Breast epithelium (tissue), 4 donors: ENCODE measurements at regions not wholly inside any gene's neighbourhood (a gene's known extent, or its start where the extent isn't known, plus 50 kb on each side); places are given as distances from the start of the nearest gene placed in this dataset.

Source experiments
- DNase-seq, 2 donors: peaks; one replicate each; pipeline ENCODE4 v3.0.0-alpha.2; 2019; ENCODE audit warnings: low spot score in 2 of 2
- H3K27ac ChIP-seq, 2 donors: fragments of 200-600 bp; sonication (generic) in 1 of 2; one replicate each; pipeline ENCODE4 v1.5.1; 2016 to 2019; ENCODE audit warnings: mild to moderate bottlenecking in 1 of 2
- H3K27me3 ChIP-seq, 2 donors: fragments of 200-600 bp; sonication (generic) in 1 of 2; one replicate each; pipeline versions ENCODE4 v1.5.1 to v1.6.0; 2017 to 2019; ENCODE audit warnings: control low read depth in 1 of 2, mild to moderate bottlenecking in 1 of 2
- H3K36me3 ChIP-seq: fragments of 200-600 bp; one replicate; pipeline ENCODE4 v1.5.1; 2019
- H3K4me1 ChIP-seq, 2 donors: fragments of 200-600 bp; sonication (generic); one replicate each; pipeline ENCODE4 v1.5.1; 2016 to 2019; ENCODE audit warnings: control low read depth in 1 of 2
- H3K4me3 ChIP-seq, 3 donors: fragments of 200-600 bp; sonication (generic); 1 replicate in 2 of 3; 2 replicates in 1 of 3; pipeline ENCODE4 v1.5.1; 2016 to 2019; ENCODE audit warnings: mild to moderate bottlenecking in 3 of 3, moderate library complexity in 2 of 3
- H3K9me3 ChIP-seq, 2 donors: fragments of 200-600 bp; sonication (generic) in 1 of 2; one replicate each; pipeline ENCODE4 v1.5.1; 2016 to 2019; ENCODE audit warnings: control low read depth in 1 of 2
- POLR2A ChIP-seq: fragments of 450-650 bp; IDR thresholded peaks from one replicate; pipeline ENCODE4 v1.6.1; 2016; ENCODE audit warnings: antibody characterized with exemption, mild to moderate bottlenecking, moderate library complexity
- POLR2AphosphoS5 ChIP-seq, 3 donors: sonication (generic); formaldehyde crosslinking; IDR thresholded peaks; one replicate each; pipeline ENCODE4 v1.6.1; 2017; ENCODE audit warnings: antibody characterized with exemption in 3 of 3
- intact Hi-C: fragments of 100-400 bp; cut with DNase I; formaldehyde crosslinking; loops from one replicate; pipeline ENCODE4 v1.15.1; 2023; ENCODE audit warnings: low total_unique reads
- TF ChIP-seq, protein P1 (sequence below), 3 donors: fragments of 450-650 bp; IDR thresholded peaks; one replicate each; pipeline ENCODE4 v1.5.1; 2016 to 2017; ENCODE audit warnings: antibody characterized with exemption in 3 of 3, mild to moderate bottlenecking in 3 of 3, moderate library complexity in 3 of 3

DNA sequence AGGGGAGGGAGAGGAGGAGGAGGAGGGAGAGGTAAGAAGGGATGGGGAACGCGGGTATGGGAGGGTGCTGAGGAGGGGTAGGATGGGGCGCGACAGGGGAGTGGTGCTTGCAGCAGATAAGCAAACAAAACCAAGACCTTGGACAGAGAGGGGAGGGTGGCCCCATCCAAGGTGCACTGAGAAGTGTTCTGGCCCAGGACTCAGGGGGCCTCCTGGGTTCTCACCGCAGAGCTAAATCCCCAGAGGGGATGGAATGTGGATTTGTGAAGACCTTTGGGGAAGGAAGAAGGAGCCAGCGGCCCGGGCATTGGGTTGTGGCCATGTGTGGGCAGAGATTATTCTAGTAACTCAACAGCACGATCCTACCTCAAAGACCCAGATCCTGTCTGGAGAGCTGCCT is 90.9 kb upstream of the LINC01488 start:
- Histone ChIP-seq H3K27me3 (no peaks in the 10 kb centered on the region), H3K36me3 (no peaks in the 10 kb centered on the region), H3K4me1 (no peaks in the 10 kb centered on the region), H3K9me3 (peaks cover 14 to 16% of the 10 kb centered on the region in 2 donors), H3K27ac (no peak overlapping the region), H3K4me3 (no peak overlapping the region)
- TF ChIP-seq POLR2A, result no peak
- no peak for TF ChIP-seq POLR2AphosphoS5 (IDR thresholded peaks at IDR 0.05)
- TF ChIP-seq, protein P1, sequence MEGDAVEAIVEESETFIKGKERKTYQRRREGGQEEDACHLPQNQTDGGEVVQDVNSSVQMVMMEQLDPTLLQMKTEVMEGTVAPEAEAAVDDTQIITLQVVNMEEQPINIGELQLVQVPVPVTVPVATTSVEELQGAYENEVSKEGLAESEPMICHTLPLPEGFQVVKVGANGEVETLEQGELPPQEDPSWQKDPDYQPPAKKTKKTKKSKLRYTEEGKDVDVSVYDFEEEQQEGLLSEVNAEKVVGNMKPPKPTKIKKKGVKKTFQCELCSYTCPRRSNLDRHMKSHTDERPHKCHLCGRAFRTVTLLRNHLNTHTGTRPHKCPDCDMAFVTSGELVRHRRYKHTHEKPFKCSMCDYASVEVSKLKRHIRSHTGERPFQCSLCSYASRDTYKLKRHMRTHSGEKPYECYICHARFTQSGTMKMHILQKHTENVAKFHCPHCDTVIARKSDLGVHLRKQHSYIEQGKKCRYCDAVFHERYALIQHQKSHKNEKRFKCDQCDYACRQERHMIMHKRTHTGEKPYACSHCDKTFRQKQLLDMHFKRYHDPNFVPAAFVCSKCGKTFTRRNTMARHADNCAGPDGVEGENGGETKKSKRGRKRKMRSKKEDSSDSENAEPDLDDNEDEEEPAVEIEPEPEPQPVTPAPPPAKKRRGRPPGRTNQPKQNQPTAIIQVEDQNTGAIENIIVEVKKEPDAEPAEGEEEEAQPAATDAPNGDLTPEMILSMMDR (IDR thresholded peaks at IDR 0.05), result no peak
- DNase-seq, result peak in 1 of 2 donors; percentile 24
- intact Hi-C loops, result no loop called here

DNA sequence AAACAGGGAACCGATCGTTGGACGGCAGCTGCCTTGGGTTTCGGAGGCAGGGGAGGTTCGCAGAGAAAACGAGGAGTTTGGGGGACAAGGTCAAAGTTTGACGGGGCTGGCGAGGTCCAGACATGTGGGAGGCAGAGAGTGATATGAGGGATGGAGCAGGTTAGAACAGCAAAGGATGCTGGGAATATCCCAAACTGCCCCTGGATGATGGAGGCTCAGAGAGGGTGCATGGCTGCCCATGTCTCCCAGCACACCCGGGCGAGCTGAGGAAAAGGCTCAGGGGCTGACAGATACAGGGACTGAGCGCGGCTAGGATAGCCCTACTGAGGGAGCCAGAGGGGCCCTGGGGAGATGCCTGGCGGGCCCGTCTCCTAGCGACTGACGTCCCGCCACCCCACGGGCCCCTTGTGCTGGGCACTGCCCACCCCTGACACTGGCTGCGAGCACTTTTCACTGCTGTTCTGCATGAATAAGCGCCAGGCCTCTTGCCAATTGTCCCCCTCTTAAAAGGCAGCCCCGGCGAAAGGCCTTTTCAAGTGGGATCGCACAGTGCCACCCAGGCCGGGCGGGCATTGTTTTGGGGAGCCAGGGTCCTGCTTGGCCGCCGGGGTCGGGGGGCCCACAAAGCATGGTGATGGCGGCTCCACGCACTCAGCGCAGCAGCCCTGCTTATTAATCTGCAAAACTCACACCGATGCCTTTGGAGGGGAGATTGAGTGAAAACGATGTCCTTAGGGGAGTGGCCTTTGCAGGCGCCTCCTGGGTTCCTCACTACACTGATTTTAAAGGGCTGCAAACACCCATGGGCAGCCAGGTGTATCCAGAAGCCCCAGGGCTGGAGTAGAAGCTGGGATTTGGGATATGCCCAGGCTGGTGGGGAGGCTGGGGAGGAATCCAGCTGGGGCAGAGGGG is 90.0 kb upstream of the LINC01488 start:
- H3K27ac ChIP-seq, result no peak overlapping the region
- H3K27me3 ChIP-seq, result no peaks in the 10 kb centered on the region
- H3K36me3 ChIP-seq, result no peaks in the 10 kb centered on the region
- DNase-seq, result peak in 1 of 2 donors; percentile 49
- H3K9me3 ChIP-seq, result peaks cover 14 to 16% of the 10 kb centered on the region in 2 donors
- no peak for TF ChIP-seq POLR2A
- TF ChIP-seq, protein P1 (IDR thresholded peaks at IDR 0.05), result no peak
- no peak for TF ChIP-seq POLR2AphosphoS5 (IDR thresholded peaks at IDR 0.05)
- H3K4me1 ChIP-seq, result no peaks in the 10 kb centered on the region
- intact Hi-C loops, result no loop called here
- no peak overlapping the region for H3K4me3 ChIP-seq

DNA sequence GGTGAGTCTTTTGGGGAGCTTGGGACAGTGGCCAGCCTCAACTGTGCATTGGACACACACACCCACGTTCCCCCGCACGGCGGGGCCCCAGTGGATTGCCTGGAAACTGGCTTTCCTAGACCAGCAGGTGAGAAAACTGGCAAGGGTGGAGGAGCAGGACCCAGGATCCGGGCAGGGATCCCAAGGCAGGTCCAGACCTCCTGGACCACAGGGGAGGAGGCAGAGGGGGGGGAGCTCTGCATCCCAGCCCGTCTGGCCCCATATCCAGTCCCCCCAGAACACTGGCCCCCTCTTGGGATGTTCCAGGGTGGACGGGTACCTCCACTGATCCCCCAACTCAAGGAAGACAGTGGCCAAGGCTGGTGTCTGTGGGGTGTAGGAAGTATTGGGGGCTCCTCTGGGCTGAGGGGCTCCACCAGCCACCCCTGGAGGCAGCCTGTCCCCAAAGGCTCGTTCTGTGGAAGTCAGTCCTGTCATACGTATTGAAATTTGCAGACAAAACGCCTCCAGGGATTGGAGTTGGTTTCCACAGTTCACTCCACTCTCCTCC is 89.3 kb upstream of the LINC01488 start:
- Histone ChIP-seq H3K36me3 (no peaks in the 10 kb centered on the region), H3K4me1 (no peaks in the 10 kb centered on the region), H3K9me3 (peaks cover 14 to 16% of the 10 kb centered on the region in 2 donors), H3K27me3 (no peaks in the 10 kb centered on the region), H3K27ac (no peak overlapping the region), H3K4me3 (no peak overlapping the region)
- intact Hi-C loops, result no loop called here
- TF ChIP-seq, protein P1 (IDR thresholded peaks at IDR 0.05), result no peak
- TF ChIP-seq POLR2AphosphoS5 (IDR thresholded peaks at IDR 0.05) (no peak), POLR2A (no peak)
- peak in 1 of 2 donors; percentile 42 for DNase-seq

DNA sequence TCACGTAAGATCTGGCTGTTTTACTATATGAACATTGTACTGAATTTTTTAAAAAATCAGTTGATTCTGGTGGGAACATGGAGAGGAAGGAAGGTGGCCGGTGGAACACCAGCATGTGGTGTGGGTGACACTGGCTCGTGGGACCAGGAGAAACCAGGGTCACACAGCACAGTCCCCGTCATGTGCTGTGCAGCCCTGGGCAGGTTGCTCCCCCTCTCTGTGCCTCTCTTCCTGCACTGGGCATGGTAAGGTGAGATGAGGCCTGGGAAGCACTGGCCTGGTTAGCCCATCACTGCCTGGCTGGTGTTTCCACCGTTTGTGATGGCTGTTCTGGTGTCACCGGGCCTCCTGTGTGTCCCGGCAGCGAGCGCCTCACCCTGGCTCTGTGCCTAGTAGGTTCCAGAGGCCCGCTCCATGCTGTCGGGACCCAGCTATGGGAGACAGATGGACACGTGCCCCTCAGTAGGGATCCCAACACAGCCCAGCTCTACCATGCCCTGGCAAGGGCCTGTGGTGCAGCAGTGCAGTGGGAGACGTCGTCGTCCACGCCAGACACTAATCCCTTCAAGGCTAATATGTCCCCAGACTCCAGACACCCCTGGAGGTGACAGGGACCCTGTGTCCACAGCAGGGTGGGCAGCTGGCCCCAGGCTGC is 88.2 kb upstream of the LINC01488 start:
- Histone ChIP-seq H3K4me3 (no peak overlapping the region), H3K9me3 (peaks cover 7 to 9% of the 10 kb centered on the region in 2 donors), H3K4me1 (no peaks in the 10 kb centered on the region), H3K27me3 (no peaks in the 10 kb centered on the region), H3K36me3 (no peaks in the 10 kb centered on the region), H3K27ac (no peak overlapping the region)
- DNase-seq, result no peak
- intact Hi-C loops, result no loop called here
- no peak for TF ChIP-seq POLR2AphosphoS5 (IDR thresholded peaks at IDR 0.05)

DNA sequence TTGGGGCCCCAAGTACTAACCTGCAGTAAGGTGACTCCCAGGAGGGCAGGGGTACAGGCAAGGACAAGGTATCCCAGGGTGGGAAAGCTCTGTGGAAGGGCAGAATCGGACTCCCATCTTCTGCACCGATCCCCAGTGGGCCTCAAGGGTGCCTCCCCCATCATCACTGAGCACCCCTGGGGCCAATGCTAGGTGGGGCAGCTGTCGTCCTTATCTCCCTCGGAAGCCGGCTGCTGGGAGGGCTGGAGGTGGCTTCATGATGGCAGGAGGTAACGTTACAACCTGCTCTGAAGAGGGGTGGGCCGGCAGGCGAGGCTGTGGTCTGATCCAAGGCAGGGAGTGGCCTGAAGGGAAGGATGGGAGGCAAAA is 87.6 kb upstream of the LINC01488 start:
- Histone ChIP-seq H3K4me1 (no peaks in the 10 kb centered on the region), H3K9me3 (peaks cover 2 to 4% of the 10 kb centered on the region in 2 donors), H3K4me3 (no peak overlapping the region), H3K27ac (no peak overlapping the region), H3K27me3 (no peaks in the 10 kb centered on the region), H3K36me3 (no peaks in the 10 kb centered on the region)
- no peak for DNase-seq
- intact Hi-C loops, result no loop called here
- TF ChIP-seq, protein P1 (IDR thresholded peaks at IDR 0.05), result no peak
- TF ChIP-seq POLR2AphosphoS5 (IDR thresholded peaks at IDR 0.05) (no peak), POLR2A (no peak)
